SK-N-SH treated with all-trans-retinoic acid at 6 μM for 48 hours (cell line): ENCODE measurements at regions not wholly inside any gene's neighbourhood (a gene's known extent, or its start where the extent isn't known, plus 50 kb on each side); places are given as distances from the start of the nearest gene placed in this dataset.

Experiments used
- ARNTL ChIP-seq: fragments of 450-650 bp; formaldehyde crosslinking; IDR thresholded peaks from 2 replicates; pipeline ENCODE4 v1.5.0; 2020; ENCODE audit warnings: low read depth, mild to moderate bottlenecking, moderate library complexity, borderline replicate concordance
- CSDC2 ChIP-seq: fragments of 250-450 bp; sonication (Bioruptor Pico); IDR thresholded peaks from 2 replicates; pipeline ENCODE4 v1.5.0; 2020; ENCODE audit warnings: mild to moderate bottlenecking, moderate library complexity
- OSR1 ChIP-seq: fragments of 250-450 bp; sonication (Bioruptor Pico); IDR thresholded peaks from 2 replicates; pipeline ENCODE4 v1.8.0; 2022; ENCODE audit warnings: moderate library complexity, mild to moderate bottlenecking, inconsistent platforms
- RARB ChIP-seq: fragments of 250-450 bp; sonication (Bioruptor Pico); IDR thresholded peaks from 2 replicates; pipeline ENCODE4 v1.8.0; 2021; ENCODE audit warnings: mild to moderate bottlenecking, moderate library complexity
- ZC3H10 ChIP-seq: fragments of 250-450 bp; sonication (Bioruptor Pico); IDR thresholded peaks from 2 replicates; pipeline ENCODE4 v1.5.1; 2021; ENCODE audit warnings: mild to moderate bottlenecking, moderate library complexity
- ZFP3 ChIP-seq: fragments of 250-450 bp; sonication (Bioruptor Pico); IDR thresholded peaks from 2 replicates; pipeline ENCODE4 v1.5.0; 2020; ENCODE audit warnings: mild to moderate bottlenecking, moderate library complexity
- ZFP30 ChIP-seq: fragments of 450-650 bp; formaldehyde crosslinking; IDR thresholded peaks from 2 replicates; pipeline ENCODE4 v1.5.0; 2022; ENCODE audit warnings: mild to moderate bottlenecking, moderate library complexity
- ZNF565 ChIP-seq: fragments of 450-650 bp; formaldehyde crosslinking; conservative IDR thresholded peaks from 2 replicates; pipeline ENCODE4 v1.5.0; 2020; ENCODE audit warnings: low read depth, mild to moderate bottlenecking, moderate library complexity
- ZNF8 ChIP-seq: fragments of 450-650 bp; formaldehyde crosslinking; IDR thresholded peaks from 2 replicates; pipeline ENCODE4 v1.5.0; 2020; ENCODE audit warnings: mild to moderate bottlenecking, moderate library complexity
- TF ChIP-seq, protein P1 (sequence below): fragments of 250-450 bp; sonication (Bioruptor Pico); IDR thresholded peaks from 2 replicates; pipeline ENCODE4 v1.5.0; 2020; ENCODE audit warnings: mild to moderate bottlenecking, moderate library complexity
- TF ChIP-seq, protein P2 (sequence below): fragments of 250-450 bp; sonication (Bioruptor Pico); IDR thresholded peaks from 2 replicates; pipeline ENCODE4 v1.8.0; 2020; ENCODE audit warnings: mild to moderate bottlenecking, moderate library complexity, borderline replicate concordance

GRCh38 chr7:22879709-22880306 lies 57.2 kb upstream of the TOMM7 start:
- TF ChIP-seq, protein P1, sequence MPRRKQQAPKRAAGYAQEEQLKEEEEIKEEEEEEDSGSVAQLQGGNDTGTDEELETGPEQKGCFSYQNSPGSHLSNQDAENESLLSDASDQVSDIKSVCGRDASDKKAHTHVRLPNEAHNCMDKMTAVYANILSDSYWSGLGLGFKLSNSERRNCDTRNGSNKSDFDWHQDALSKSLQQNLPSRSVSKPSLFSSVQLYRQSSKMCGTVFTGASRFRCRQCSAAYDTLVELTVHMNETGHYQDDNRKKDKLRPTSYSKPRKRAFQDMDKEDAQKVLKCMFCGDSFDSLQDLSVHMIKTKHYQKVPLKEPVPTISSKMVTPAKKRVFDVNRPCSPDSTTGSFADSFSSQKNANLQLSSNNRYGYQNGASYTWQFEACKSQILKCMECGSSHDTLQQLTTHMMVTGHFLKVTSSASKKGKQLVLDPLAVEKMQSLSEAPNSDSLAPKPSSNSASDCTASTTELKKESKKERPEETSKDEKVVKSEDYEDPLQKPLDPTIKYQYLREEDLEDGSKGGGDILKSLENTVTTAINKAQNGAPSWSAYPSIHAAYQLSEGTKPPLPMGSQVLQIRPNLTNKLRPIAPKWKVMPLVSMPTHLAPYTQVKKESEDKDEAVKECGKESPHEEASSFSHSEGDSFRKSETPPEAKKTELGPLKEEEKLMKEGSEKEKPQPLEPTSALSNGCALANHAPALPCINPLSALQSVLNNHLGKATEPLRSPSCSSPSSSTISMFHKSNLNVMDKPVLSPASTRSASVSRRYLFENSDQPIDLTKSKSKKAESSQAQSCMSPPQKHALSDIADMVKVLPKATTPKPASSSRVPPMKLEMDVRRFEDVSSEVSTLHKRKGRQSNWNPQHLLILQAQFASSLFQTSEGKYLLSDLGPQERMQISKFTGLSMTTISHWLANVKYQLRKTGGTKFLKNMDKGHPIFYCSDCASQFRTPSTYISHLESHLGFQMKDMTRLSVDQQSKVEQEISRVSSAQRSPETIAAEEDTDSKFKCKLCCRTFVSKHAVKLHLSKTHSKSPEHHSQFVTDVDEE (CRISPR knock-in tag) = no peak
- TF ChIP-seq OSR1 (CRISPR knock-in tag) (no peak), ZFP30 (CRISPR knock-in tag) (no peak), ZC3H10 (CRISPR knock-in tag) (no peak), ARNTL (CRISPR knock-in tag) (no peak), ZNF8 (CRISPR knock-in tag) (no peak), ZFP3 (CRISPR knock-in tag) (no peak), RARB (CRISPR knock-in tag) (no peak), ZNF565 (CRISPR knock-in tag) (no peak), CSDC2 (no peak)
- TF ChIP-seq, protein P2, sequence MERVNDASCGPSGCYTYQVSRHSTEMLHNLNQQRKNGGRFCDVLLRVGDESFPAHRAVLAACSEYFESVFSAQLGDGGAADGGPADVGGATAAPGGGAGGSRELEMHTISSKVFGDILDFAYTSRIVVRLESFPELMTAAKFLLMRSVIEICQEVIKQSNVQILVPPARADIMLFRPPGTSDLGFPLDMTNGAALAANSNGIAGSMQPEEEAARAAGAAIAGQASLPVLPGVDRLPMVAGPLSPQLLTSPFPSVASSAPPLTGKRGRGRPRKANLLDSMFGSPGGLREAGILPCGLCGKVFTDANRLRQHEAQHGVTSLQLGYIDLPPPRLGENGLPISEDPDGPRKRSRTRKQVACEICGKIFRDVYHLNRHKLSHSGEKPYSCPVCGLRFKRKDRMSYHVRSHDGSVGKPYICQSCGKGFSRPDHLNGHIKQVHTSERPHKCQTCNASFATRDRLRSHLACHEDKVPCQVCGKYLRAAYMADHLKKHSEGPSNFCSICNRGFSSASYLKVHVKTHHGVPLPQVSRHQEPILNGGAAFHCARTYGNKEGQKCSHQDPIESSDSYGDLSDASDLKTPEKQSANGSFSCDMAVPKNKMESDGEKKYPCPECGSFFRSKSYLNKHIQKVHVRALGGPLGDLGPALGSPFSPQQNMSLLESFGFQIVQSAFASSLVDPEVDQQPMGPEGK (CRISPR knock-in tag) = no peak
